ENCODE measurements at regions not wholly inside any gene's neighbourhood (a gene's known extent, or its start where the extent isn't known, plus 50 kb on each side); places are given as distances from the start of the nearest gene placed in this dataset.
A peak's percentile ranks its signal among the peaks of the same experiment; 100 is the strongest.

DNA sequence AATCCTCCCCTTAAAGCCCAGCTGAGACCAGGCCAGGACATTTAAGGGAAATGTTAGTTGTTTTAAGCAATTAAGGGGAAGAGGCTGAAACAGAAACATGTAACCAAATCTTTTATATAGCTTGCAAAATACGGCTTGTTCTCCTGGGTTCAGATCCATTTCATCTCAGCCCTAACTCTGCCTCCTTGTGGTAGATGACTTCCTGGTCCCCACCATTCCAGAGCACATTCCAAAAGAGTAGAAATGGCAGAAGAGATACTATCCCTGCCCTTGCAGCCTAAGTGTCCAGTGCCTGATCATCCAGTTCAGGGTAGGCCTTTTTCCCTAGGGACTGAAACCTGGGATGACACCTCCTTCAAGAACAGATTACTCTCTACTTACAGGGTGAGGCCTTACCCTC is 266.2 kb upstream of the VEPH1 start:
- TF ChIP-seq, protein P1, sequence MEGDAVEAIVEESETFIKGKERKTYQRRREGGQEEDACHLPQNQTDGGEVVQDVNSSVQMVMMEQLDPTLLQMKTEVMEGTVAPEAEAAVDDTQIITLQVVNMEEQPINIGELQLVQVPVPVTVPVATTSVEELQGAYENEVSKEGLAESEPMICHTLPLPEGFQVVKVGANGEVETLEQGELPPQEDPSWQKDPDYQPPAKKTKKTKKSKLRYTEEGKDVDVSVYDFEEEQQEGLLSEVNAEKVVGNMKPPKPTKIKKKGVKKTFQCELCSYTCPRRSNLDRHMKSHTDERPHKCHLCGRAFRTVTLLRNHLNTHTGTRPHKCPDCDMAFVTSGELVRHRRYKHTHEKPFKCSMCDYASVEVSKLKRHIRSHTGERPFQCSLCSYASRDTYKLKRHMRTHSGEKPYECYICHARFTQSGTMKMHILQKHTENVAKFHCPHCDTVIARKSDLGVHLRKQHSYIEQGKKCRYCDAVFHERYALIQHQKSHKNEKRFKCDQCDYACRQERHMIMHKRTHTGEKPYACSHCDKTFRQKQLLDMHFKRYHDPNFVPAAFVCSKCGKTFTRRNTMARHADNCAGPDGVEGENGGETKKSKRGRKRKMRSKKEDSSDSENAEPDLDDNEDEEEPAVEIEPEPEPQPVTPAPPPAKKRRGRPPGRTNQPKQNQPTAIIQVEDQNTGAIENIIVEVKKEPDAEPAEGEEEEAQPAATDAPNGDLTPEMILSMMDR (IDR thresholded peaks at IDR 0.05; ENCODE audit: low read depth, low read length): peak; percentile 18; the same call in 1 of the 2 replicates
- Histone ChIP-seq H3K4me1 (no peaks in the 10 kb centered on the region), H3K9me3 (no peaks in the 10 kb centered on the region), H3K4me3 (ENCODE audit: low read depth, low read length) (no peak overlapping the region), H3K36me3 (no peaks in the 10 kb centered on the region), H3K27me3 (no peaks in the 10 kb centered on the region)
- no peak for DNase-seq

DNA sequence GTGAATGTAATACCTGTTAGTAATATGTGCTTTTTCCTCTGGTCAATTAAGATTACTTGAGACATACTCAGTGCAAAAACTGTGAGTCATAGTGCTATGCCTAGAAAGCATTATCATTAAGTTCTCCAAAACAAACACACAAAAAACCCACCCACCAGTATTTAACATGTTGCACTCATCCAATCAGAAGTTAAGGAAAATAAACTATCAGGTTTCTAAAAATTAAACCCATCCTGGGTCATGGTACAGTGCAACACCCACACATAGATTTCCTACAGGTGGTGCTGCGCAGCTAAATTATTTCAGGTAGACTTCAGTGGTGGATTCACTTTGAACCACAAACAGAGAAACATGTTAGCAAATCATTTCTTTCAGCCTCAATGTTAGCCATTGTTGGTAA is 264.4 kb upstream of the VEPH1 start:
- no peak for DNase-seq
- H3K4me3 ChIP-seq (ENCODE audit: low read depth, low read length): no peak overlapping the region
- H3K36me3 ChIP-seq: no peaks in the 10 kb centered on the region
- no peaks in the 10 kb centered on the region for H3K9me3 ChIP-seq
- H3K4me1 ChIP-seq: no peaks in the 10 kb centered on the region
- H3K27me3 ChIP-seq: no peaks in the 10 kb centered on the region
- TF ChIP-seq, protein P1 (IDR thresholded peaks at IDR 0.05; ENCODE audit: low read depth, low read length): no peak

DNA sequence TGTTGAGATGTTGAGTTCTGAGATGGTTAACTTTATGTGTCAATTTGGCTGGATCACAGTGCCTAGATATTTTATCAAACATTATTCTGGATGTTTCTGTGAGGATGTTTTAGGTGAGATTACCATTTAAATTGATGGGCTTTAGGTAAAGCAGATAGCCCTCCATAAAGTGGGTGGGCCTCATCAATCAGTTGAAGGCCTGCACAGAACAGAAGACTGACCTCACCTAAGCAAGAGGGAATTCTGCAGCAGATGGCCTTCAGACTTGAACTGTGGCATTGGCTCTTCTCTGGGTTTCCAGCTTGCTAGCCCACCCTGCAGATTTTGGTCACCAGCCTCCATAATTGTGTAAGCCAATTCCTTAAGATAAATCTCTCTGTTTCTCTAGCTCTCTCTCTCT is 260.4 kb upstream of the VEPH1 start:
- no peaks in the 10 kb centered on the region for H3K27me3 ChIP-seq
- no peak for DNase-seq
- TF ChIP-seq, protein P1 (IDR thresholded peaks at IDR 0.05; ENCODE audit: low read depth, low read length): no peak
- H3K4me3 ChIP-seq (ENCODE audit: low read depth, low read length): no peak overlapping the region
- no peaks in the 10 kb centered on the region for H3K36me3 ChIP-seq
- H3K4me1 ChIP-seq: no peaks in the 10 kb centered on the region
- no peaks in the 10 kb centered on the region for H3K9me3 ChIP-seq

DNA sequence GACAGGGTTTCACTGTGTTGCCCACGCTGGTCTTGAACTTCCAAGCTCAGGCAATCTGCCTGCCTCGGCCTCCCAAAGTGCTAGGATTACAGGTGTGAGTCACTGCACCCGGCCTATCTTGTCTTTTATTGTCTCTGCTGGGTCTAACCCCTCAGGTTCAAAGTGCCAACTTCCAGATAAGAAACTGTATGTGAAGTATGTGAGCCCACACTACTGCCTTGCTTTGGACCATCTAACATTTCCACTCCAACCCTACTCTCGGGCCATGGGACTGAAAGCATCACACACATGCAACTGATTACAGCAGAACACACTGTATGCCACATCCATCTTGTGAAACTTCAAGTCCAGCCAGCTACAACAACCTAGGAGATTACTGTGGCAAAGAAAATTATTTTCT is 256.1 kb upstream of the VEPH1 start:
- no peak for DNase-seq
- H3K27me3 ChIP-seq: no peaks in the 10 kb centered on the region
- H3K36me3 ChIP-seq: no peaks in the 10 kb centered on the region
- H3K4me1 ChIP-seq: peaks cover 5% of the 10 kb centered on the region
- no peaks in the 10 kb centered on the region for H3K9me3 ChIP-seq
- no peak overlapping the region for H3K4me3 ChIP-seq (ENCODE audit: low read depth, low read length)
- TF ChIP-seq, protein P1 (IDR thresholded peaks at IDR 0.05; ENCODE audit: low read depth, low read length): no peak

DNA sequence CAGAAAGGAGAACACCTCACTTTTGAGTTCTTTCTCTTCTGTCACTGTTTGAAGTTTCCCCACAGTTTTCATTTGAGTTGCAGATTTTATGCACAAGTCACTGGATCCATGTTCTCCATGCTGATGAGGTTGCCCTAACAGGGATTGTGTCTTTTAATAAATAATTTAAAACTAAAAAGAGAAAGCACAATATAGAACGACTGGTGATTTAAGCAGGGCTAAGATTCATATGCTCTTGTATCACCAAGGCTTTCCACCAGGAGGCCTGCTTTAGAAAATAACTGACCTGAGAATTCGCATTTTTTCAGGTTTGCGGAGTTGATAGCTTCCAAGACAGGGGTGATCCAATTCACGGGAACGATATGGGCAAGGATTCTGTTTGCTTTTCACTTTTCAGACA is 252.0 kb upstream of the VEPH1 start:
- DNase-seq: no peak
- TF ChIP-seq, protein P1 (IDR thresholded peaks at IDR 0.05; ENCODE audit: low read depth, low read length): peak; percentile 54
- no peaks in the 10 kb centered on the region for H3K36me3 ChIP-seq
- H3K27me3 ChIP-seq: no peaks in the 10 kb centered on the region
- no peaks in the 10 kb centered on the region for H3K9me3 ChIP-seq
- H3K4me3 ChIP-seq (ENCODE audit: low read depth, low read length): no peak overlapping the region
- H3K4me1 ChIP-seq: peaks cover 10% of the 10 kb centered on the region

DNA sequence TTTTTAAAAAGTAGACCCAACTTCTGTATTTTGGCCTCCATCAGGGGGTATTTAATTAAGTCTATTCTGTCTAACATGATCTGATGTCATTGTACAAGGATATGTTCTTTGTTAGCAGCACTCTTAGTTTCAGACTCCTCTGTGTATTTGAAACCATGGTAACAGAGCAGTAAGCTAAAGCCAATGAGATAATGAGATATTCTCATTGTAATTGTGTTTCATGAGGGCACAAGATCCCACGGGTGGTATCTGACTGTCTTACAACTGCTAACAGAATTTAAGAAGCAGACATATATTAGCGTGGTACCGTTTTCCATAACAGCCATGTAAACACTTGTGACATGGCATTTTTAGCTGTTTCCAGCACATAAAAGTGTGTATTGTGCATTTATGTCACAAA is 251.2 kb upstream of the VEPH1 start:
- Histone ChIP-seq H3K4me3 (ENCODE audit: low read depth, low read length) (no peak overlapping the region), H3K36me3 (no peaks in the 10 kb centered on the region), H3K4me1 (peaks cover 10% of the 10 kb centered on the region), H3K9me3 (no peaks in the 10 kb centered on the region), H3K27me3 (no peaks in the 10 kb centered on the region)
- DNase-seq: no peak
- TF ChIP-seq, protein P1 (IDR thresholded peaks at IDR 0.05; ENCODE audit: low read depth, low read length): no peak
